ENCODE measurements at regions not wholly inside any gene's neighbourhood (a gene's known extent, or its start where the extent isn't known, plus 50 kb on each side); places are given as distances from the start of the nearest gene placed in this dataset.
"Not testable (repeated sequence)": the region's sequence is repeated elsewhere in the genome, so short reads cannot be mapped to it uniquely, and the experiment has no call there.

DNA sequence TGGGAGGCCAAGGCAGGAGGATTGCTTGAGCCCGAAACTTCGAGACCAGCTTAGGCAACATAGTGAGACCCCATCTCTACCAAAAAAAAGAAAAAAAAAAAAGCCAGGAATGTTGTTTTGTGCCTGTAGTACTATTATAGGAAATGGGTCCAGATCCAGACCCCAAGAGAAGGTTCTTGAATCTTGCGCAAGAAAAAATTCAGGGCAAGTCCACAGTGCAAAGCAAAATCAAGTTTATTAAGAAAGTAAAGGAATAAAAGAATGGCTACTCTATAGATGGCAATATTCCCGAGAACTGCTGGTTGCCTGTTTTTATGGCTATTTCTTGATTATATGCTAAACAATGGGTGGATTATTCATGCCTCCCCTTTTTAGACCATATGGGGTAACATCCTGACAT is 51.2 kb upstream of the RDX start:
- DNase-seq (ENCODE audit: low read depth), result no peak

DNA sequence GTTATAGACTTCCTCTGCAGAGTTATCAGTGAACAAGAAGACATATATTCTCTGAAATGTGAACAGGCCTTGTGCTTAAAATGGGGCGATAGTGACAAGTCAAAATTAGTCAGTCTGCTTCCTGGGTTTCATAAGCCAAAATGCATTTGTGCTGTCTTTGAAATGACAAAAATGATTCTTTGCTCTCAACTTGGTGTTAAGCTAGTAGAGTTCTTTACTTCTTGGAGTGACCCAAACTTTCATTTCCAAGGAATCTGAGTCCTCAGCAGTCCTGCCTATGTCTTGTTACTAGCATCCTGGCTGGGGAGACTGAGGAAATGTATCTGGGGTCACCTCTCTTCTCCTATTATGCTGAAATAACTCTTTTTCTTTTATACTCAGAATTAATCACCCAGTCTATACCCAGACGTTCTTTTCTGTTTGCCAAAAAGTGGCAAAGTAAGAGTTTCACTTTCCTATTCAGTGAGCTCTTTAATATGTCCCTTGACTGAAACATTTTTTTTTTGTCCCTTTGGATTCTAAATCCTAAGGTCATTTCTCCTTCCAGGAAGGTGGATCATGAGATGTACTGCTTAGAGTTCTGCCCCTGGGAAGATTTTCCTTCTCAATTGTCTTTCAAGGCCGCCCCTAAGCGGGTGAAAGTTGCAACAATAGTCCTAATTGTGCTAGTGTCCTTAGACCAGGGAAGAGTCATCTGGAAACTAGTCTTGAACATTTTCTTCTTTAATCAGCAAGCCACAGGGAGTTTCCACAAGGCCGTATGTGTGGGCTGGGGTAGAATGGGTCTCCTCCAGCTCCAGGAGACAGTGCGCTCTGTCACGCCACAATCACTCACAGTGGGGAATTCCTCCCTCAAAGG is 53.0 kb upstream of the RDX start:
- DNase-seq (ENCODE audit: low read depth), result no peak

DNA sequence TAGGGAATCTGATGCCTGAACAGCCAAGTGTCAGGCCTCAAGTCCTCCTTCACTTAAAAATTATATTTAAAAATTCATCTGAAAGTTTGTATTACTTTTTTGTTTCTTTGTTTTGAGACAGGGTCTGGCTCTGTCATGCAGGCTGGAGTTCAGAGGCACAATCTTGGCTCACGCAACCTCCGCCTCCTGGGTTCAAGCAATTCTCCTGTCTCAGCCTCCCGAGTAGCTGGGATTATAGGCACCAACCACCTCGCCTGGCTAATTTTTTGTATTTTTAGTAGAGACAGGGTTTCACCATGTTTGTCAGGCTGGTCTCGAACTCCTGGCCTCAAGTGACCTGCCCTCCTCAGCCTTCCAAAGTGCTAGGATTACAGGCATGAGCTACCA is 53.6 kb upstream of the RDX start:
- not testable (repeated sequence) for DNase-seq (ENCODE audit: low read depth)

DNA sequence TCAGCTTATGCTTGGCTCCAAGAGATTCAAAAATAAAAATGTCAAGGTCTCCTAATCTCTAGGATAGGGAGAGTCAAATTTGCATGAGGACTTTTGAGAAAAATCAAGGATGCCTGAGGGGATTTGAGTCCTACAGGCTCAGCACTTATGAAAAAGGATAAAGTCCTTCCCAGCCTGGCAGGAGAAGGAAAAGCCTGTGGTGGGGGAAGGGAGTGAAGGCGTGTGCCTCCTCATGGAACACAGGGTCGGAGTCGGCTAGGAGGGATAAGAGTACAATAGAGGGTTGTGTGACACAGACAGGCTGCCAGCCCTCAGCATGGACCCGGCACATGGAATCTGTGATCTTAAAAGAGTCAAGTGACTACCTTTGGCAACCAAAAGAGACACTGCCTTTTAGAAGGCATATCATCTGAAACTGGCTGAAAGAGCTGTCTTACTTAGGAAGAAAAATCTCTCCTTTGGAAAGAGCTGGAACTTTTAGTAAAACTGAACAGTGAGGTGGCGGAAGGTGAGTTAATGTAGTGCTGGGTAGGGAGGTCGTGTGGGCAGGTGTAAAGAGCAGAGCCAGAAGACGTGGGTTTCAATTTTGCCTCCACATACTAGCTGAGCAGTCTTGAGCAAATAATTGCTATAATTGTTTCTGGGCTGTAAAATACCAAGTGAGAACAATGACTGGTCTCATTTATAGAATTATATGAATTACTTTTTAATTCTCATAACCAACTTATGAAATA is 58.8 kb upstream of the RDX start:
- no peak for DNase-seq (ENCODE audit: low read depth)

DNA sequence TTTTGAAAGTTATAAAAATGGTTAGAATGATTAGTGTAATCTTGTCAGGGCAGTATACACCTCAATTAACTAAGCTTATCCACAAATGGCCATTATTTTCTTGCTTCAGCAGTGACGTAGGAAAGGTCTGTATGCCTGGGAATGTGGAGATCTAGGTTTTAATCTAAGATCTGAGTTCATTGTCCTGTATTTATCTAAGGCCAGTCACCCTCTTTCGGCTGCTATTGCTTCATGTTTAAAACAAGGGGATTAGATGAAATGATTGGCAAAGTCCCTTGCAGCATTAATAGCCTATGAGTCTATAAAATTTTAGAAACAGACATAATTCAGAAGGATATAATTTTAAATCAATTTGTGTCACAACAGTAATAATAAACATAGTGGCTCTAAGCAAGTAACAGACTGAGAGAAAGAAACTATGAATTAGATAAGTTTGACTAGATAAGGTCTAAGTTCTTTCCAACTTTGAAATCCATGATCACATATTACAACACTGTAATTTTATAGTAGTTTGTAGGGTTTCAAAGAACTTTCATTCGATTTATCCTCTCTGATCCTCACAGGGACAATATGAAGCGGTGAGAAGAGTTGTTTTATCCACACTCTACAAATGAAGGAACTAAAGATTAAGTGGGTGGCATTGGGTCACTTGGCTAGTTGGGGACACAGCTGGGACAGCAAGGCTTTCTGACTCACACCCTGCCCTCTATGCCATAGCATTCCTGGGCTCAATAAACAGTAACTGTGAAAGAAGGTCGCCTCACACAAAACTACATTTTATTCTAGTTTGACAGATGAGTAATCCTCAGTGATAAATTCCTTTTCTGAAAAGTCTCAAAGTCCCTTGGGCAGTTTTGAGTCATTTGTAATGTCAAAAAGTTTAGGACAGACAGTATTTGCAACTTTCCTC is 60.6 kb upstream of the RDX start:
- DNase-seq (ENCODE audit: low read depth), result no peak

DNA sequence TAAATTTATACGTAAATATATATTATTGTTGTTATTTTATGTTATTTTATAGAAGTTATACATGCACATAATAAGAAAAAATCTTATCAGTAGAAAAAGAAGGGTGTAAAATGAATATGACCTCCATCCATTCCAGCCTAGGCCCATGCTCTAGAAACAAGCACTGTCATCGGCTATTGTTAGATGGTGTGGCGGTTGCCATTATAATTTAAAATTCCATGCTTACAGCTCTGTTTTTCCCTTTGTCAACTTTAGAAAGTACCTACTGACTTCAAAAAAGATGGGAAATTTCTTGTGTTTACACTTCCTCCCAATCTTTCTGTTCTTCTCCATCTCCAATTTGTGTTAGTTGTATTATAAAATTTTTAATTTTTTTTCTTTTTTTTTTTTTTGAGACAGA is 61.9 kb upstream of the RDX start:
- DNase-seq (ENCODE audit: low read depth), result no peak

DNA sequence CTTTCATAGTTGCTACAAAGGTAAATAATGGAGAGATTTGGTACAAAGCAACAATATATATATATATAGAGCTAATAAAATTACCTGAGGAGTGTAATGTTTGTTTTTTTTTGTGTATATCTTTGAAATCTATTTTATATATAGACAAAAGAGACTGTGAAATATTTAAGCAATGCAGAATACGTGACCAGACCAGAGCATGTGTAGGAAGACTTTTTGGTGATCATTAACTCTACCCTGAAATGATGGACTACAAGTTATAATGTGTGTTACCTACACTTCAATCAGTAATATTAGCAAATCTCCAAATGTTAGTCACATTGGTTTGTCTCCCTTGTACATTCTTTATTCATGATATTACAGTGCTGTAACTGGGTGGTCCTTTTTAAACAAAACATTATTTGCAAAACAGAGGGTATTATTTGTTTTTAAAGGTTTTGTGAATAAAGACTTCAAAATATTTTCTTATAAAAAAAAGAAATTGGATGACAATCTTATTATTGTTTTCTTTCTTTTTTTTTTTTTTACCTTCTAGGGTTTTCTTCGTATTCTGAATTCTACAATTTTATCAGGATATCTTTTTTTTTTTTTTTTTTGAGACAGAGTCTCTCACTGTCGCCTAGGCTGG is 64.5 kb upstream of the RDX start:
- not testable (repeated sequence) for DNase-seq (ENCODE audit: low read depth)

DNA sequence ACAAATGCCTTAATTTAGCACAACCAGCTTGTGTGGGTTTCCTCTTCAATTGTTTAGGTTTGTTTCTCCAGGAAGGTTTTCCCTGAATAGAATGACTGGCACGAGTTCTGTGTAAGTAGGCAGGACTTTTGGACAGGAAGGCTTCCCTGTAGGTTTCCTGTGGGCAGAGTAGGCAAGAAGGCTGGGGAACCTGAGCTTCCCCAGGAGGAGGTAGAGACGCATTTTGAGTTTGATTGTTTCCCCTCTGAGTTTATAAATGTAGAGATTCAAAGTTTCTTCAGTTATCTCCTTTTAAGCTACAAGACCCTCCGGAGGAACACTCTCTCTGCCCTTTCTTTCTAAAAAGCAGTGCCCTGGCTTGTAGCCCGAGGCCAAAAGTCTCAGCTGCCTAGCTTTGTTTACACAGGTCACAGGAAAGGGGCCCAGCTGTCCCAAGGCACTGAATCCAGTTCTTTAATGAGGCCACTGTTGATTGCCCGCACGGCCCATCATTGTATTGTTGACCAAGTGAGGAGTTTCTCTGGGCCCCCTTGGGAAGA is 66.6 kb upstream of the RDX start:
- no peak for DNase-seq (ENCODE audit: low read depth)

DNA sequence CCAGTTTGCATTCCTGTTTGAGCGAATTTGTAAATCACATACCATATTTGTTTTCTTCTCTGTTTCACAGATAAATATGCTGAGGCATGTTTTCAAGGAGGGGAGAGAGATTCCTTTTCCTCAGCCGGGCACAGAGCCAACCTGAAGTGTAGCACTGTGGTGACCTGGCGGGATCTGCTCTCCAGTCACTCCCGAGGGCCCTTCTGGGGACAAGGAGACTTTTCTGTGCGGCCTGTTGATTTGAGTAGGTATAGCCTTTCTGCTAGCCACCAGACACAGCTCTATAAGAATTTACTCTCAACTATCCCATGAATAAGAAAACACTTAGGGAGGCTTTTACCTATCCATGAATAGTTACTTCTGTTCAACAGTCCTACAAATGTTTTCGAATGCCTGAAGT is 63.5 kb upstream of the FDX1 start:
- no peak for DNase-seq (ENCODE audit: low read depth)

DNA sequence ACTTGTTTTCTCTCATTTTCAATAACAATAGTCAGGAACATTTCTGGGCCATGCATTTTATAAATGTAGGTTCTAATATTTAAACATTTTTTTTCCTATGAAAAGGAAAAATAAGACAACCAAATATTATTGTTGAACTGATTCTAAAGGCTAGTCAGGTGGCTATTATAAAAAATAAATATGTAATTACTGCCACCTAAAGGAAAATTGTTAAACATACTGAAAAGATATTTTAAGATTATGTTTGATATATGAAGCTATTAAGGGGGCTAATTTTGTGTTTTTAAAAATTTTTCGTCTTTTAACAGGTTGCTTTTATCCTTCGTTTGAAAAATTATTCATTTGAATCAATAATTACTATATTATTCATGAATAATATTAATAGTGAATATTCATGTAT is 62.2 kb upstream of the FDX1 start:
- no peak for DNase-seq (ENCODE audit: low read depth)

DNA sequence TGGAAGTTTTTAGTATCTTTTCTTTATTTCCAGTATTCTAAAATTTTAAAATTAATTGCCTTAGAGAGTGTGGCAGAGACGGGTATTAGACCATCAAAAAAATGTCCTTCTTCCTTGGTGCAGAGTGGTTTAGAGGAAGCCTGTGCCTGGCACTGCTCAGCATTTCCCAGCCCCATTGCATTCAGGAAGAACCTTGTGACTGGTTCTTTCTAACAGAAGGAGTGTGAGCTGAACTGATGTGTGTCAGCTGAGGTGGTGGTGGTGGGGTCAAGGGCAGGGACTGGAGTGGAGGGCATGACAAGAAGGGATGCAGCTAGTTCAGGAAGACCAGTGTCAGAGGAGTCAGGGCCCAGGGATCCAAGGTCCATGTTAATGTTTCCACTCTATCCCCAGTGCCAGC is 58.7 kb upstream of the FDX1 start:
- DNase-seq (ENCODE audit: low read depth), result no peak

DNA sequence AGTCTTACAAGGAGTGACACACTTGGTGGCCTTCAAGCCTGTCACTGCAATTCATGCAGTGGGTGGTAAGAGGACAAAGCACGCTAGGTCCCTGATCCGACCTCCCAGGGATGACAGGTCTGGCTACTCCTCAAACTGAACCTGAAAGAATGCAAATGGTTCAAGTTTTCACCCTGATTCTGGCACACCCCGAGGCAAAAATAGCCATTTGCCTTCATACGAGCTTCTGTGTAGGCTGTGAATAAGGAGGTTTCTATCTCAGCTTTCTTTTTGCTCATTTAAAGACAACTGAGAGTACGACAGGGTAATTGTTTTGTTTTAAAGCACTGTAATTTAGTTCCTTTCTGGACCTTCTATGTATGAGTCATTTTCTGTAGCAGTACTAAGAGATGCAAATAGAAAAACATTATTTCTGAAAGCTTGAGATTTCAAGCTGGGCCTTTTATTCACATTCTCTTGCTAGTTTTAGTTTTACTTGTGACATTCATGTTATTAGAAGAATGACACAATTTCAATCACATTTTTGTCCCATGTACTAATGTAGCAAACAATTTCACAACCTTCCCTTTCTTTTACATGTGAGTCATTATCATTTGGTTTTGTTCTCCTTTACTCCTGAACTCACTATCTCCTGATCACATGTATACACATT is 56.6 kb upstream of the FDX1 start:
- DNase-seq (ENCODE audit: low read depth), result no peak

DNA sequence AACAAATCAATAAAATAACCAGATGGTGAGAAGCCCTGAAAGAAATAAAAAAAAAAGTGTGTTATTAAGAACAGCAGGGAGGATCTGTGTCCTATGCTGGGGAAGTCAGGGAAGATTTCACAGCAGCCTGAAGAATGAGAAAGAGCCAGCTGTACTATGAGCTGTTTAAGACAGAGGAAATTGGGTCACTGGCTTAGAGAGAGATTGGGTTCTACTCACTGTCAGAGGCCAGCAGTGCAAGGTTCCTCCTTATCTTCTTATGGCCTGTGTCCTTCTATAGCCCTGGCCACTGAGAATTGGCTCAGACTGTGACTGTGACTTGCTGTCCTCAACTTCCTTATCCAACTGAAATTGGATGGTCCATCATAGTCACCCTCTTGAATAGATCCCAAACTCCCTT is 54.8 kb upstream of the FDX1 start:
- DNase-seq (ENCODE audit: low read depth), result no peak

DNA sequence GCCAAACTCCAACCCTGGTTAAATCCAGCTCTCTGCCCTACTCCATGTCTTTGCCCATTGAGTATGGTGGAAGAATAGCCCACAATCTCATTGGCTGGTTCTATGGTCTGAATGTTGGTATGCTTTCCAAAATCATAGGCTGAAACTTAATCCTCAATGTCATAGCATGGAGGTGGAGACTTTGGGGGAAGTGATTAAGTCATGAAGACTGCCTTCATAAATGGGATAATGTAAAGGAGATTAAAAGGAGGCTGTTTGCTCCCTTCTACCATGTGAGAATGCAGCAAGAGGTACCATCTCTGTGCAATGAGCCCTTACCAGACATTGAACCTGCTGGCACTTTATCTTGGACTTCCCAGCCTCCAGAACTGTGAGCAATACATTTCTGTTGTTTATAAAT is 54.4 kb upstream of the FDX1 start:
- DNase-seq (ENCODE audit: low read depth), result no peak

DNA sequence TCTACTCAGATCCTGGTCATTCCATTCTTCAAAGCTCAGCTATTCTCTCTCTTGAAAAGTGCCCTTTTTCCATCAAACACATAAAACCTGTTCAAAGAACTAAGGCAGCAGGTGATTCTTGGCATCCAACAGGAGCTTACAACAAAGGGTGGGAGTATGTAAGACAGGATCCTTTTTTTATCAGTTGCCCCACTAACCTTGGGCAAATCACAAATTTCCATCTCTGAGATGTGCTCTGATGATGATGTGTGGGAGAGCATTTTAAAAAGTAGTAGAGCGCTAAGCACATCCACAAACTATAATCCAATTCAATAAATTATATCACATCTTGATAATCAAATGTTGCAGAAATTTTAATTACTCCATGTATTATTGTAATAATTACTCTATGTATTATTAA is 53.7 kb upstream of the FDX1 start:
- no peak for DNase-seq (ENCODE audit: low read depth)

DNA sequence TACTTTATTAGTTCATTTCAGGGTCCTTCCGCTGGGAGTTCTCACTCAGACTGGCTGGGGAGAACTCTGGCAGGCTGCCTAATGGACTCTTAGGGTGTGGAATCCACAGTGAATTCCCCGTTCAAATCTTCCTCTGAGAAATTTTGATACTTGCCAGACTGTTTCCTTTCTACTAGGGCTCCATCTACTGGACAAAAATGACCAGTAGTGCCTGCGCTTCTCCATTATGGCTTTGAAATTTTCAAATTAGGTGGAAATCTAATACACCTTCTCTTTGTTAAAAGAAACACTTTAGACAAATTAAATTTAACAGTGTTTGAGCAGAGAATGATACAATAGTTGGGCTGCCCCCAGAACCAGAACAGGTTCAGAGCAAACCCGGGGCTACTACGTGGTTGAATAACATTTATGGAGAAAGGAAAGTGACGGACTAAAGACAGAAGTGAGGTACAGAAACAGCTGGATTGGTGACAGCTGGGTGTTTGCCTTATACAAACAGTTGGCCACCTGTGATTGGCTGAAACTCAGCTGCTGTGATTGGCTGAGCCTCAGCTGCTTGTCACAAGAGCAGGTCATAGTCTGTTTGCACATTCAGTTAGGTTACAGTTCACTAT is 52.9 kb upstream of the FDX1 start:
- DNase-seq (ENCODE audit: low read depth), result peak; percentile 38

DNA sequence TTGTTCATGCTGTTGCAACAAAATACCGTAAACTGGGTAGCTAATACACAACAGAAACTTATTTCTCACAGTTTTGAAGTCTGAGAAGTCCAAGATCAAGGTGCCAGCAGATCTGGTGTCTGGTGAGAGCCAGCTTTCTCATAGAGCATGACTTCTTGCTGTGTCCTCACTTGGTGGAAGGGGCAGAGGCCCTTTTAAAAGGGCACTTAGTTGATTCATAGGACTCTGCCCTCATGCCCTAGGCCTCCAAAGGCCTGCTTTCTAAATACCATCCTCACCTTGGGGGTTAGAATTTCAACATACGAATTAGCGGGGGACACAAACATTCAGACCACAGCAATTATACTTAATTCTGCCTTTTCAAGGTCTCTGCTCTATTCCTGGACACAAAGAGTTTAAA is 52.3 kb upstream of the FDX1 start:
- no peak for DNase-seq (ENCODE audit: low read depth)

DNA sequence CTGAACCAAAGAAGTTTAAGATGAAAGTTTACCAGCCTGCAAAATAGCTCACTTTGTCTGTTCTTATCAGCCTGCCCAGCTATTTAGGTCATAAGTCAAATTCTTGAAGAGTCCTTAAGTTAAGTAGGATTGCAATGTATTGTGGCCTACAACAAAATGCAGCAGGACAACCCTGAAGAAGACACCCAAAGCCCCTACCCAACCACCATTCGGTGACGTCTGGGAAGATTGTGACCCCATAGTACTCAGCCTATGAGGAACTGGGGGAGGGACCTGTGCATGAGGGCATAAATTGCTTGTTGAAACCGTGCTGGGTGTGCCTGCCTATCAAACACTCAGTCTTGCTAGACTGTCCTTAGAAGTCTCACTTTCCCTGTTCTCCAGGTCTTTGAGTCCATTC is 50.5 kb upstream of the FDX1 start:
- no peak for DNase-seq (ENCODE audit: low read depth)

DNA sequence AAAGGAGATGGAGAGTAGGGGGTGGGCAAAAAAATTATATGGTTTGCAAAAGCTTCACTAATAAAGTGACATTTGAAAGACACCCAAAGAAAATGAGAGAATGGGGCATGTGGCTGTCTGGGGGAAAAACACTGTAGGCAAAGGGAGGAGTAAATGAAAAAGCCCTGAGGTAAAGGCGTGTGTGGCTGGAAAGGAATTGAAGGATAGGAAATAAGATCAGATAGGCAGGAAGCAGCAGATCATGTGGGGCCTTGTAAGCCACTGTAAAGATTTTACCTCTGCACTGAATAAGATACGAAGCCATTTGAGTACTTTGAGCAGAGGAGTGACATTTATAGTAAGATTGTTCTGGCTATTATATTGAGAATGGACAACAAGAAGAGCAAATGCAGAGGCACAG is 49.8 kb upstream of the FDX1 start:
- DNase-seq (ENCODE audit: low read depth), result no peak
